Middle frontal gyrus (tissue), 1 donor: ENCODE measurements at regions not wholly inside any gene's neighbourhood (a gene's known extent, or its start where the extent isn't known, plus 50 kb on each side); places are given as distances from the start of the nearest gene placed in this dataset.
"Not testable (repeated sequence)": the region's sequence is repeated elsewhere in the genome, so short reads cannot be mapped to it uniquely, and the experiment has no call there.

ENCODE experiments used
- DNase-seq: peaks from one replicate; pipeline ENCODE4 v3.0.0-alpha.2; 2015; ENCODE audit warnings: low spot score; ENCODE audit errors: extremely low spot score

DNA sequence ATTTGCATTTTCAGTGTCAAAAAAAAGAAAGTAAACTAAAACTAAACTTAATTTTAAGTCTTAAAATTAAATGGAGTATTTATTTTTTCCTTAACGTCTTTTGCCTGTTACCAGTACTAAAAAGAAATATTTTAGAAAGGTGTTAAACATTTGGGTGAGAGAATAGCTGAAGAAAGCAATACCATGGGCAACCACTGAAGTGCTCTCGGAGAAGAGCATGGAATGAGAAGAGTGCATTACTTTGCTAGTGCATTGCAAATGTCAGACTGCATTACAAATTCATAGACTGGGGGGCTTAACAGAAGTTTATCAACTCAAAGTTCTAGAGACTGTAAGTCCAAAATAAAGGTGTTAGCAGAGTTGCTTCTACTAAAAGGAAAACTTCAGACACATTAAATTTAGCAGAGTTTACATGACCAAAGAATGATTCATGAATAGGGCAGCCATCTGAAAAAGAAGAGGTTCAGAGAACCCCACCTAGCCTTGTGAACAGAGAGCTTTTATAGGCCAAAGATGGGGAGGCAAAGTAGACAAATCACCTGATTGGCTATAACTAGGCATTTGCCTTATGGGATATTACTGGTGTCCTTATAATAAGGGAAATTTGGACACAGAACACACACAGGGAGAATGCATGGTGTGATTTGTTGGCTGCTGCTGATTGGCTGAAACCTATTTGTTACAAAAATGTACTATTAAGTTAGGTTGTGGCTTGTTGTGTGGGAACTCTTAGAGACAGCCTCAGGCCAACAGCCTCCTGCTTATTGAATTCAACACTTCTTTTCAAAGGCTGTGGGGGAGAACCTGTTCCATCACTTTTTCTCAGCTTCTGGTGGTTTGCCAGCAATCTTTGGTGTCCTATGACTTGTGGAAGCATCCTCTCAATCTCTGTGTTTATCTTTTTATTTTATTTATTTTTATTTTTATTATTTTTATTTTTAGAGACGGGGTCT lies 106.7 kb upstream of the RREB1 start:
- no peak for DNase-seq

DNA sequence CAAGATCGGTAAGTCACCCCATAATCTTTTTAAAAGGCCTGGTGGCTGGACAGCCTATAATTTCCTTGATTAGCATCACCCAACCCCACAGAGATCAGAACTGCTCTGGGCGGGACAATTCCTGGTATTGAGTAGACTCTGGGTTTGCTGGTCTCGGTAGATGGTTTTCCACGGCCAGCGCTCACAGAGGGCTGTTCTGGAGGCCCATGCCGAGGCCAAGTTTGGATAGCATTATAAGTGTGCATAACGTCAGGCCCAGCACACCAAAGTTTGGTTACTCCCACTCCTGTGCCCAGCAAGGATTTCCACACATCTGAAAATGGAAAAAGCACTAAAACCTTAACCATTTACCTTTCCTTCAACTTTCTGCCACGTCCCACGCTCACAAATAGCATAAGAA lies 104.7 kb upstream of the RREB1 start:
- no peak for DNase-seq

DNA sequence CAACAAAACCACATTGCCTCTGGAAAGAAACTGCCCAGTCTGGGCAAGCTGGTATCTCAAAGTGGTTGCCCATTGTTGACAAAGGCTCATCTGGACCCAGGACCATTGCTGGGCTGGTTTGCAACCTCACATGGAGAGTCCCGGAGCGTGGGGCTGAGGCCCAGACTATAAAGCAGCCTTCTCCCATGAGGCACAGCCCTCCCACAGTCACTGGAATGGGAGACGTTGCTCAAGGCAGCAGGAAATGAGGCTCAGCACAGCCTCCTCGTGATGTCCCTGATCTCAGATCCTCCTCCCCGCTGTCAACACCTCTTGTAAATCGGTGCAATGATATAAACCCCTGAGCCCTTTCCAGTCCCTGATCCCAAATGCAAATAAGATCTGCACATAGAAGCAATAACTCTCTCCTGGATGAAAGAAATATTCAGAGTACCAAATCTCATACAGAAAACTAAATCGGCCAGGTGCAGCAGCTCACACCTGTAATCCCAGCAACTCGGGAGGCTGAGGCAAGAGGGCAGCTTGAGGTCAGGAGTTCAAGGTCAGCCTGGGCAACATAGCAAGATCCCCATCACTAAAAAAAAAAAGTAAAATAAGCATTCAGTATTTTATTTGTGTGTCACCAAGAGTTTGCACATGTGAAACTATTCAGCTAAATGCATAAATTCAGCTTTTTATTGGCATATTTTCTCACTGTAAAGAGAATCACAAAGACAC lies 103.0 kb upstream of the RREB1 start:
- DNase-seq: no peak

DNA sequence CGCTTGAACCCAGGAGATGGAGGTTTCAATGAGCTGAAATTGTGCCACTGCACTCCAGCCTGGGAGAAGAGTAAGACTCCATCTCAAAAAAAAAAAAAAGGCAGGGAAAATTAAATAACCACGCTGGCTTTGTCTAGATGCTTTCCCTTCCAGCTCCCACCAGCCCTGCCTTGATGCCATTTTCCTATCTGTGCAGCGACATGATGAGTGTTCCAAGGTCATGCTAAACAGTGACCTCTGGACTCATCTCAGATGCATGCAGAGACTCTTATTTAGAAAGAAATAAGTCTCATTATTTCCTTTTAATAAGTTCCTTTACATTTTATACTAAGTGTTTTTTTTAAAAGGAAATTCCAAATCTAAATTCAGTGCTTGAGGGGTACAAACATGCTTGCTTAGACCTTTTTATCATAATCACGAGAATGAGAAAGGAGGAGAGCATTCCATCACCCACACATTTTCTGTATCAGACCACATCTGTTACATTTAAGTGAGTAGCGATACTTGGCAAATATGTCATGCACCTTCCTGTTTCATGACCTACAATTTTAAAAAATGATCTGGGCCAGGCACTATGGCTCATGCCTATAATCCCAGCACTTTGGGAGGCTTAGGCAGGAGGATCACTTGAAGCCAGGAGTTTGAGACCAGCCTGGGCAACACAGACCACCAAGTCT lies 101.1 kb upstream of the RREB1 start:
- DNase-seq: no peak

DNA sequence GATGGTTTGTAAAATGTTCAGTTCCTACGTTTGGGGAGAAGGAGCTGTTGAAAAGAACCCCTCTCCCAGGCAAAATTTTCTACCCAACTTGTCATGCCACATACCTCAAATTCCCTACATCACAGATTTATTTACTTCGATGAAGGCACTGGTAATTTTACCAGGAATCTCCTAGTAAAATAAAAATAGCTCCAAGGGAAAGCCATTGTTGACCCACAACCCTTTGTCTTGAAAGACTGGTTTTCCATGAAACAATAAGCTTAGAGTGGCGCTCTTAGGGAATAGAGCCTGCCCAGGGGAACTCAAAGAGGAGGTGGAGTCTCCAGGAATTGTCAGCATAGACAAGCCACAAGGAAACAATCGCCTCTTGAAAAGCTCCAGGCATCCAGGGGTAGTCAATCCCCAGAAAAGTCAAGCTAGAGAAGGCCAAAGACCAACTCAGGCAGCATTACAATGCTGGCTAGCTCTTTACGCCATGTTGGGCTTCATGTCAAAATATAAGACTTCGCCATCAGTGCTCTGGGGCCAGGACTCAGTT lies 99.2 kb upstream of the RREB1 start:
- no peak for DNase-seq

DNA sequence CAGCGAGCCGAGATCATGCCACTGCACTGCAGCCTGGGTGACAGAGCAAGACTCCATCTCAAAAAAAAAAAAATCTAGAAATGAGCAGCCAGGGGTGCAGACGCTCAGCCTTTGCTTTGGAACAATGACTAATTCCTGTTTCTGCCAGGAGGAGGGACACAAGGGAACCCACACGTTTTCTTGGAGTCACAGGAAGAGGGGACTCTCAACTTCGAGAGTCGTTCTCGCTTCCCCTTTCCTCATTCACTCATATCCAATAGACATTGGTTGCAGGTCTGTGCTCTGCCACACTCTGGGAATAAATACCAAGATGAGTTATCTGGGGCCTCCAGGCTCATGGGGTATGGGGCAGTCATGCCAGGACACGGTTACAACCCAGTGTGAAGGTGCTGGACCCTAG lies 91.5 kb upstream of the RREB1 start:
- DNase-seq: no peak

DNA sequence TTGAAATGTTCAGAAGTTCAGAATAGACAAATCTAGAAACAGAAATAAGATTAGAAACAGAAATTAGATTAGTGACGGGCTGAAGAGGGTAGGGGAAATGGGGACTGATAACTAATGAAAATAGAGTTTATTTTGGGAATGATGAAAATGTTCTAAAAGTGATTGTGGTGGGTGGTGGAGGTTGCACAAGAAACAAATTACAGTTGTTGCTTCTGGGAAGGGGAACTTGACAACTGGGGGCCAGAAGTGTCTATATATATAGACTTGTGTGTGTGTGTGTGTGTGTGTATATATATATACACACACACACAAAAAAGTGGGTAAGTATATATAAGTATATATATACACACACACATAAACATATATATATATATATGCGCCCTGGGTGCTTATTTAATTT lies 86.5 kb upstream of the RREB1 start:
- DNase-seq: no peak

DNA sequence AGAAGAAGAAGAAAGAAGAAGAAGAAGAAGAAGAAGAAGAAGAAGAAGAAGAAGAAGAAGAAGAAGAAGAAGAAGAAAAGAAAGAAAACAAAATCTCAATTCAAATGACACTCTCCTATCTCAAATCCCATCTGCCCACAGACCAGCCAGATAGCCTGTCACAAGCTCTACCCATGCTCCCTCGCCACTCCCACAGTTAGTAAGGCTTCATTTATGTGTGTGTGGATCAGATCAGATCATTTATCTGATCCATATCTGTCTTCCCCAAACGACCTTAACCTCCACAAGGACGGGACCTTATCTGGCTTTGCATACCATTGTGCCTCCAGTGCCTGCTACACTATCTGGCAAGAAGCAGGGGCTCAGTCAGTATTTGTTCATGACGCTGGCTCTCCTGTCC lies 81.9 kb upstream of the RREB1 start:
- no peak for DNase-seq

DNA sequence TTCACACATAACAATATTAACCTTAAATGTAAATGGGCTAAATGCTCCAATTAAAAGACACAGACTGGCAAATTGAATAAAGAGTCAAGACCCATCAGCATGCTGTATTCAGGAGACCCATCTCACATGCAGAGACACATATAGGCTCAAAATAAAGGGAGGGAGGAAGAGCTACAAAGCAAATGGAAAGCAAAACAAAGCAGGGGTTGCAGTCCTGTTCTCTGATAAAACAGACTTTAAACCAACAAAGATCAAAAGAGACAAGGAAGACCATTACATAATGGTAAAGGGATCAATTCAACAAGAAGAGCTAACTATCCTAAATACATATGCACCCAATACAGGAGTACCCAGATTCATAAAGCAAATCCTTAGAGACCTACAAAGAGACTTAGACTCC lies 78.8 kb upstream of the RREB1 start:
- DNase-seq: not testable (repeated sequence)

DNA sequence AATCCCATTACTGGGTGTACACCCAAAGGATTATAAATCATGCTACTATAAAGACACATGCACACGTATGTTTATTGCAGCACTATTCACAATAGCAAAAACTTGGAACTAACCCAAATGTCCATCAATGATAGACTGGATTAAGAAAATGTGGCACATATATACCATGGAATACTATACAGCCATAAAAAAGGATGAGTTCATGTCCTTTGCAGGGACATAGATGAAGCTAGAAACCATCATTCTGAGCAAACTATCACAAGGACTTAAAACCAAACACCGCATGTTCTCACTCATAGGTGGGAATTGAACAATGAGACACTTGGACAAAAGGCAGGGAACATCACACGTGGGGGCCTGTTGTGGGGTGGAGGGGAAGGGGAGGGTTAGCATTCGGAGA lies 76.8 kb upstream of the RREB1 start:
- not testable (repeated sequence) for DNase-seq

DNA sequence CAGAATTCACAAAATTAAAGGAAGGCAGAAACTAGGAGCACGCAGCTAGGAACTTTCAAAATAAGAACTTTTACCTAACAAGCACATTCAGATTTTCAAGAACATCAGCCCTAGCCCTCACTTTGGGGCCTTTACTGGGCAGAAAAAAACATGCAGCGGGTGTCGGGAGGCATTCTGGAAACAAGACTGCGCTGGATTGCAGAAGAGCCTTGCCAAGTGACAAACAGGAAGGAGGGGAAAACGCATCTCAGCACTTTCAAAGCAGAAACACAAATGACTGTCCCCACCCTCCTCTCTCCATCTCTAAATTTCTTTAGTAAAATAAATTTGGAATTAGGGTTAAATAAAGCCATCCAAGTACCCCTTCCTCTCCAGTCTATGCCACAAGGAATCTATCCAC lies 74.6 kb upstream of the RREB1 start:
- no peak for DNase-seq

DNA sequence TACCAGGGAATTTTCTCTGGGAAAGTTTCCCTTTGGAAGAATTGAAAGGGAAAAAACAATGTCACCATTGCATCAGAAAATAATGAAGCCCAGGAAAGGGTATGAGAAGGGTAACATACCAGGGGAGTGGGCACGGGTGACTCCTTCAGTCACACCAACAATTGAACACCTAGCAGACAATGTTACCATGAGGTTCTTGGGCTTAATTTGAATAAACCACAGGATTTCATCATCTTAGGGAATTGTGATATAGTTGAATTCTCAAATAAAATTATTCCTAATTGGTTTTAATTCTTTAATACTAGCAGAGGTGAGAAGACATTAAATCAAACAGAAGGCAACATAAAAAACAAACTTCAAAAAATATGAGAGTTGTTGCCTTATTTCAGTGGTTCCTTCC lies 73.7 kb upstream of the RREB1 start:
- DNase-seq: no peak

DNA sequence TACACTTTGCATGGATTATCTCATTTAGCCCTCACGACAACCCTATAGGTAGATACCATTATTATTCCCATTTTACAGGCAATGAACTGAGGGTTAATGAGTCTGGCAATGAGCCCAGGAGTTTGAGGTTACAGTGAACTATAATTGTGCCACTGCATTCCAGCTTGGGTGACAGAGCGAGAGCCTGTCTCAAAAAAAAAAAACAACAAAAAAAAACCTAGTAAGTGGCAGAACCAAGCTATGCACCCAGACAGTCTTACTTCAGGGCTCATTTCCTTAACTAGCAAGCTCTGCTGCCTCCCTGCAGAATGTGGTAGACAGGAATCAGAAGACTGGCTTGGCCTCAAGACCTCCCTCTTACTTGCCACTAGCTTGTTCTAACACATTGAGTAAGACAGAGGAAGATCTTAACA lies 71.9 kb upstream of the RREB1 start:
- DNase-seq: no peak

DNA sequence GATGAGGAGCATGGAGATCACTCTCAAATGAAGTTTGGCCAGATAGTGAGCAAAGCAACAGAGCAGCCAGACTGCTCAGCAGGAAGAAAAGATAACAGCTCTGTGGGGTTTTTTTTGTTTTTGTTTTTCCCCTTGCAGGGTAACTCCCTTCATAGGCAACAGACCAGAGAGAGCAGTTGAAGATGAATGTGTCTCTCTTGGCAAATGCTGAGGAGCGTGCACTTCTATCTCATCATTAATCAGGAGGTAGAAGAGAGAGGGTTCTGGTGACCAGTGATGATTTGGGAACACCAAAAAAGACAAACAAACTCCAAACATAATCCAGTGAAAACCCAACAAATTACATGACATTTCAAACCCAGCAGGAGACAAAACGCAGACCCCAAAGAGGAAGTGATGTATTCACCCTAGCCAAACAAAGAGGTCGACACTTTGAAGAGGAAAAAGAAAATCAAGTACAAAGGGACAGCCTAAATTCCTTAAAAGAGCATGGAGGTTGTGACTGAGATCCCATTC lies 66.2 kb upstream of the RREB1 start:
- no peak for DNase-seq

DNA sequence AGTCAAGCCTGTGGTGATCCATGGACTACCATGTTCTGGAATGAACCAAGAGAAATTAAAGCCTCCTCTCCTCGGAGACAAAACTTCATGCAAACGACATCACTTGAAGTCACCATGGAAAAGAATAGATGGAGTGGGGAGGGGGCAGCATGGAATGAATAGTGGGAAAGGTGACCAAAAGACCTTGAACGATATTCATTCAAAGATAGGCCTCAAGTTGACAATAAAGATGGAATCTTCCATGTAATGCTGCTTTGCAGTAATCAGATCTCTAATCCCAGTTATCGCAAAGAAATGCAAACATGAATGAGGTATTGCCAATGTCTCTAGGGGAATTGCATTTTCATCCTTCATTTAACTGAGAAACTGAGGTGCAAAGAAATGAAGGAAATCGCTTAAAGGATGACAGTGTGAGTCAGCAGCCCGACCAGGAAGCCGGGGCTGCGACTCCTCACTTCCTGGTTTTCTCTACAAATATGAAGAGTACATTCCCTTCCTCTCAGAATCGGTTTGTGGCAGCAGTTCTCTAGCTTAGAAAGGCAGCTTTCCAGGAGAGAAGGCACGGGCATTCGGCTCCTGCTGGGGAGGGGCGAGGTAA lies 65.6 kb upstream of the RREB1 start:
- no peak for DNase-seq

DNA sequence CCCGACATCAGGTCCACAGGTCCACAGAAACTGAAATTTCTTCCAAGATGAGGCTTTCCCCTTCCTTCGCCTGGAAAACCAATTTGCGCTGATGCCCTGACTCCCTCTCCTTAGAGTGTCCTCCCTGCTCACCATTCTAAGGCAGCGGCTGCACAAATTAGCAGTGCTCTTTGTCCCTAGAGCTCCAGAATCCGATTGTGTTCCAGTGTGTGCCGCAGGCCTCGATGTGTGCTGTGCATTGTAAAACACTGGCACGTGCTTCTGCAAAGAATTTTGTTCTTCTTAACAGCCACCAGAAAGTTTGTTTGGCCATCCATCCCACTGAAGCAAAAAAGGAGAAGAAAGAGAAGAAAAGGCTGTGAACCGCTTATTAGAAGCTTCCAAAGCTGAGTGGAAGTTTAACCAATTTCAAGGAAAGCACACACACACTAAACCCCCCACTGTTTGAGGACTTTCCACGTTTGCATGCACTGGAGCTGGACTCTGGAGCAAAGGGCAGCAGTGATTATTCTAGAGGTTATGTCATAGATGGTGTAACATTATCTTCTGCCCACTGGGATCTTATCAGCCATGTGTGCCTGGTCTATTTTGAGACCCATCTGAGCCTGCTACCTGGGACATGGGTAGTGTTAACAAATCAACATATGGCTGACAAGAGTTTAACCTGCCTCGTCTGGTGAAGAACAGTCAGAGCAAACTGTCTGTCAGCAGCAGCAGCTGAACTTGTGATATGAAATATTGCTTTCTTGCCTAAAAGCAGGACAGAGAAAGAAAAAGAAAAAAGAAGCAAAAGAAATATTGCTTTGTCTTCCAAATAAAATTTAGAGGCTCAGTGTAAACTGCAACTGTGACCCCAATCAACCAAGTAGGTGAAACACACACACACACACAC lies 64.9 kb upstream of the RREB1 start:
- no peak for DNase-seq

DNA sequence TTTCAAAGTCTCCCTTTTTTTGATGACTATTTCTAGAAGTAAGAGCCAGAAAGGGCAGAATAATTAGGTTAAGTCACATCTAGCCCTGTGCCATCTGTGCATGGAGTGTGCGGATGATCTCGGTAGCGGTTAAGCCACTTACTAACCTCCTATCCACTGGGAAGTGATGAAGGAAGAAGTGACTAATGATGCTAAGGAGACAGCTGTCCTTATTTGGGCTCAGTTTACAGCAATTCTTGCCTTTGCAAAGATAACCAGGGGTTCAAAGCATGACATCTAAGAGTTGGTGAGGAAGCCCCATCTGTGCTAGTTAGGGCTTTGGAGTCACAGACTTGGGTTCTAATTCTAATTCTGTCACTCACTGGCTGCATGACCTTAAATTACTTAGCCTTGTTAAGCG lies 62.4 kb upstream of the RREB1 start:
- DNase-seq: no peak

DNA sequence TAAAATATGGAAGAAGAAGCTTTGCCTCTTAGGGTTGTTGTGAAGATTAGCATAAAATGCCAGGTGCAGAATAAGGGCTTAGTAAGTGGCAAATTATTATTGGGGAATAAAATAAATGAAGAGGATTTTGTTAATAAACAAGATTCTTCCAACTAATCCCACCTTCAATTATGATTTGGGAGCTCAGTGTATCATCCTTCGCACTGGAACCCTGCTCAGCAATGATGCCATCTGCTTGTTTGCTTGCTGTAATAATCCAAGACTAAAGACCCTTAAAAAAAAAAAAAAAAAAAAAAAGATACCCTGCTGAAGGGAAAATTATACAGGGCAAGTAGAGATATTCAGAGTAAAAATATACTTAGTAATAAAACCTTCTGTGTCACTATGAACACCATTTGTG lies 62.0 kb upstream of the RREB1 start:
- DNase-seq: no peak

DNA sequence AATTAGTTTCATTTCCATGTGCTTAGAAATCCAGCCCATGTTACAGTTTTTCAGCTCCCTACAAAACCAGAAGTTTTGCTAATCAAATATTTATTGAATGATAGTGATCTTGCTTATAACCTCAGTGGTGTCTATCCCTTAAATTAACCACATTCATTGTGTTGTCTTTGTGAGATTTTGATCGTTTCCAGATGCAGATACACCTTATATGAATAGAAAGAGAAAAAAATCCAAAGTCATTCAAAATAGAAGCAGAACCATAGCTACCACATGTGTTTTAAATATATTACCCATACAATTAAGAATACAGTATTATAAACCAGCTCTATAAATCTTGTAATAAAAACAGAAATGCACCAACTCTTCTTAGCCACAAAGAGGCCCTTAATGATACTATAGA lies 60.6 kb upstream of the RREB1 start:
- no peak for DNase-seq

DNA sequence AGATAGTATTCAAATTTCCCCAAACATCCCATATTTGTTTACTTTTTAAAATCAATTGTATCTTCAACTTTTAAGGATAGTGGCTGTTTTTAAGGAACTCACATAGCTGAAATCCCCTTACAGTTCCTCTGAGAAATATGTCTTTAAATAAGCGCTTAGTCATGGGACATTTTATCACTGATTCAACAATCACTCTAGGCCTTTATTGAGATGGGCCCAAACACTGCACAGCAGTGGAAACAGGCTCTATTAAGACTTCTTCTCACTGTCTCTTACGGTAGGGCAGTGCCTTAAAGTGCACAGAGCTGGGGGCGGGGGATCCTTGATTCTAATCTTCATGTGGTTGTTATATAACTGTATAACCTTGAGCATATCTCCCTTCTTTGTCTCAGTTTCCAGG lies 59.8 kb upstream of the RREB1 start:
- DNase-seq: no peak
